ENCODE measurements at regions not wholly inside any gene's neighbourhood (a gene's known extent, or its start where the extent isn't known, plus 50 kb on each side); places are given as distances from the start of the nearest gene placed in this dataset.

- H3K27ac Mint-ChIP-seq (ENCODE audit: unreplicated experiment): no peak overlapping the region
- no TSS peak for BruUV-seq (replicated peaks)
- no peaks in the 10 kb centered on the region for H3K9me3 Mint-ChIP-seq (ENCODE audit: low read depth, unreplicated experiment)
- H3K4me3 Mint-ChIP-seq (ENCODE audit: low read depth, unreplicated experiment): no peak overlapping the region
- no peaks in the 10 kb centered on the region for H3K27me3 Mint-ChIP-seq (ENCODE audit: unreplicated experiment)
- DNase-seq: no peak
- no peaks in the 10 kb centered on the region for H3K4me1 Mint-ChIP-seq (ENCODE audit: low read depth, unreplicated experiment)
- no peak for TF ChIP-seq CTCF (IDR thresholded peaks at IDR 0.05; ENCODE audit: unreplicated experiment)
- H3K36me3 Mint-ChIP-seq (ENCODE audit: insufficient read depth, unreplicated experiment): no peaks in the 10 kb centered on the region
- CTCF ChIA-PET: no interaction called here
- intact Hi-C loops (cut with micrococcal nuclease; ENCODE audit: unreplicated experiment): no loop called here
Measured at GRCh38 chr1:191414981-191415640, 743.2 kb upstream of the RGS18 start.

DNA sequence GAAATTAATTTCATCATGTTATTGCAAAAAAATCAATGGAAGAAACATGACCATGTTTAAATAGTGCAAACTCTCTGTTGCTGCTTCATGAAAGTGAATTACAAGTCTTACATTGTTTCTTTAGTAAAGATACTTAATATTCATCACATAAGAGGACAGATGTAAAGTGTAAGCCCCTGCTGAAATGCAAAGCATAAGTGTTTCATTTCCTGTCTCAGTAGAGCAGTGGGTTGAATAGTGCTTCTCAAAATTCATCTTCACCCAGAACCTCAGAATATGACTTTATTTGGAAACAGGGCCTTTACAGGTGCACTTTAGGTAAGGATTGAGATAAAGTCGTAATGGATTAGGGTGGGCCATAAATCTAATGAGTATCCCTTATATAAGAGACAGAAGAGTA, 738.4 kb upstream of the RGS18 start:
- H3K9me3 Mint-ChIP-seq (ENCODE audit: low read depth, unreplicated experiment): no peaks in the 10 kb centered on the region
- no peak for DNase-seq
- H3K4me3 Mint-ChIP-seq (ENCODE audit: low read depth, unreplicated experiment): no peak overlapping the region
- H3K4me1 Mint-ChIP-seq (ENCODE audit: low read depth, unreplicated experiment): no peaks in the 10 kb centered on the region
- intact Hi-C loops (cut with micrococcal nuclease; ENCODE audit: unreplicated experiment): no loop called here
- no peaks in the 10 kb centered on the region for H3K27me3 Mint-ChIP-seq (ENCODE audit: unreplicated experiment)
- BruUV-seq (replicated peaks): no TSS peak
- H3K27ac Mint-ChIP-seq (ENCODE audit: unreplicated experiment): no peak overlapping the region
- TF ChIP-seq CTCF (IDR thresholded peaks at IDR 0.05; ENCODE audit: unreplicated experiment): no peak
- no peaks in the 10 kb centered on the region for H3K36me3 Mint-ChIP-seq (ENCODE audit: insufficient read depth, unreplicated experiment)
- CTCF ChIA-PET: no interaction called here

GRCh38 chr1:191427593-191427992, 730.7 kb upstream of the RGS18 start:
- H3K27ac Mint-ChIP-seq (ENCODE audit: unreplicated experiment): no peak overlapping the region
- H3K36me3 Mint-ChIP-seq (ENCODE audit: insufficient read depth, unreplicated experiment): no peaks in the 10 kb centered on the region
- CTCF ChIA-PET: no interaction called here
- DNase-seq: no peak
- H3K9me3 Mint-ChIP-seq (ENCODE audit: low read depth, unreplicated experiment): no peaks in the 10 kb centered on the region
- H3K27me3 Mint-ChIP-seq (ENCODE audit: unreplicated experiment): no peaks in the 10 kb centered on the region
- intact Hi-C loops (cut with micrococcal nuclease; ENCODE audit: unreplicated experiment): no loop called here
- TF ChIP-seq CTCF (IDR thresholded peaks at IDR 0.05; ENCODE audit: unreplicated experiment): no peak
- H3K4me1 Mint-ChIP-seq (ENCODE audit: low read depth, unreplicated experiment): no peaks in the 10 kb centered on the region
- no peak overlapping the region for H3K4me3 Mint-ChIP-seq (ENCODE audit: low read depth, unreplicated experiment)
- BruUV-seq (replicated peaks): no TSS peak

DNA sequence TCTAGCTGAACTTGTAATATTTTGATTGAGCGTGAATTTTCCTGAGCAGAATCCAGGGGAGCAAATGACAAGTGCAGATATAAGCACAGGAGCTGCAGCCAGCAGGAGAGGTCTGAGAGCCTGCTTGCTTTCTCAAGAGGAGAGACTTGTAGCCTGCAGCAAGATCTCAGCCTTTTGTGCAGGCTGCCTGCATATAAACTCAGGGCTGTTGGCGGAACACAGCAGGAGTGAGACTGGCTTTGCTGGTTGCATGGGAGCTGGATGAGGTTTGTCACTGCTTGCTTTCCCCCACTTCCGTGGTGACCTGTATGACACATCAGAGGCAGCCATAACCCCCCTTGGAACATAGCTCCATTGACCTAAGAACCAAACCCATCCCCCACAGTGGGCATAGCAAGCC, 725.4 kb upstream of the RGS18 start:
- intact Hi-C loops (cut with micrococcal nuclease; ENCODE audit: unreplicated experiment): no loop called here
- DNase-seq: no peak
- TF ChIP-seq CTCF (IDR thresholded peaks at IDR 0.05; ENCODE audit: unreplicated experiment): no peak
- no TSS peak for BruUV-seq (replicated peaks)
- no peaks in the 10 kb centered on the region for H3K4me1 Mint-ChIP-seq (ENCODE audit: low read depth, unreplicated experiment)
- no peak overlapping the region for H3K27ac Mint-ChIP-seq (ENCODE audit: unreplicated experiment)
- CTCF ChIA-PET: interaction anchor here (0.6 kb wide), 1 partner anchor 22 kb away, joined by 3 read pairs; no protein-coding TSS in a partner anchor
- H3K27me3 Mint-ChIP-seq (ENCODE audit: unreplicated experiment): no peaks in the 10 kb centered on the region
- H3K9me3 Mint-ChIP-seq (ENCODE audit: low read depth, unreplicated experiment): no peaks in the 10 kb centered on the region
- no peaks in the 10 kb centered on the region for H3K36me3 Mint-ChIP-seq (ENCODE audit: insufficient read depth, unreplicated experiment)
- H3K4me3 Mint-ChIP-seq (ENCODE audit: low read depth, unreplicated experiment): no peak overlapping the region

All from Calu3 (cell line).